ENCODE measurements at regions not wholly inside any gene's neighbourhood (a gene's known extent, or its start where the extent isn't known, plus 50 kb on each side); places are given as distances from the start of the nearest gene placed in this dataset.
"Not testable (repeated sequence)": the region's sequence is repeated elsewhere in the genome, so short reads cannot be mapped to it uniquely, and the experiment has no call there.

- no peak for DNase-seq
These were observed 109.2 kb downstream of the PDGFA start for GRCh38 chr7:410395-410910.

- not testable (repeated sequence) for DNase-seq
These were observed 108.5 kb downstream of the PDGFA start for GRCh38 chr7:411116-411515.

- DNase-seq: no peak
These were observed 107.9 kb downstream of the PDGFA start for GRCh38 chr7:411677-412312.

GRCh38 chr7:412313-412710, 107.3 kb downstream of the PDGFA start:
- no peak for DNase-seq

- no peak for DNase-seq
These were observed 104.7 kb downstream of the PDGFA start for GRCh38 chr7:414681-415560.

GRCh38 chr7:415646-416525, 103.8 kb downstream of the PDGFA start:
- DNase-seq: no peak

GRCh38 chr7:416761-417624, 102.7 kb downstream of the PDGFA start:
- DNase-seq: no peak

GRCh38 chr7:417625-417889, 102.1 kb downstream of the PDGFA start:
- no peak for DNase-seq

- no peak for DNase-seq
These were observed 101.6 kb downstream of the PDGFA start for GRCh38 chr7:417973-418601.

- no peak for DNase-seq
These were observed 100.9 kb downstream of the PDGFA start for GRCh38 chr7:418636-419280.

GRCh38 chr7:420142-421093, 99.2 kb downstream of the PDGFA start:
- no peak for DNase-seq

GRCh38 chr7:421136-421991, 98.3 kb downstream of the PDGFA start:
- DNase-seq: no peak

- DNase-seq: no peak
These were observed 97.3 kb downstream of the PDGFA start for GRCh38 chr7:422191-422885.

- no peak for DNase-seq
These were observed 96.8 kb downstream of the PDGFA start for GRCh38 chr7:422886-423225.

- DNase-seq: no peak
These were observed 96.1 kb downstream of the PDGFA start for GRCh38 chr7:423312-424260.

GRCh38 chr7:424301-424935, 95.2 kb downstream of the PDGFA start:
- DNase-seq: no peak

Data from activated naive CD4-positive, alpha-beta T cell treated with Interleukin-2 at 50 U/mL for 16 hours (primary cell).